T-helper 17 cell (primary cell): ENCODE measurements at regions not wholly inside any gene's neighbourhood (a gene's known extent, or its start where the extent isn't known, plus 50 kb on each side); places are given as distances from the start of the nearest gene placed in this dataset.

Experiments used
- ATAC-seq: fragments of 150-1000 bp; cut with Tn5 transposase; 2 replicates; pipeline ENCODE4 v1.10.0; 2021; ENCODE audit warnings: mild to moderate bottlenecking, moderate library complexity
- DNase-seq, 3 donors: peaks; one replicate each; pipeline versions ENCODE4 v3.0.0 to v3.0.0-alpha.2; 2020 to 2021
- H3K9me3 ChIP-seq: one replicate; pipeline ENCODE4 v1.7.0; 2013; ENCODE audit warnings: low read length, mild to moderate bottlenecking; ENCODE audit not compliant: control insufficient read depth, poor library complexity, severe bottlenecking
- H3K27ac Mint-ChIP-seq: one replicate; pipeline ENCODE4 v1.8.0; 2022; ENCODE audit warnings: mild to moderate bottlenecking, moderate library complexity, mixed read lengths
- H3K27me3 Mint-ChIP-seq: one replicate; pipeline ENCODE4 v1.8.0; 2022; ENCODE audit warnings: mixed read lengths
- H3K36me3 Mint-ChIP-seq: one replicate; pipeline ENCODE4 v1.8.0; 2022; ENCODE audit warnings: low read depth, mixed read lengths
- H3K4me1 Mint-ChIP-seq: one replicate; pipeline ENCODE4 v1.8.0; 2022; ENCODE audit warnings: mild to moderate bottlenecking, mixed read lengths
- H3K4me3 Mint-ChIP-seq: one replicate; pipeline ENCODE4 v1.8.0; 2022; ENCODE audit warnings: mild to moderate bottlenecking, moderate library complexity, mixed read lengths

GRCh38 chr22:47471406-47471805 lies 709.0 kb downstream of the TBC1D22A start:
- H3K36me3 Mint-ChIP-seq, result no peaks in the 10 kb centered on the region
- DNase-seq, result no peak
- H3K4me3 Mint-ChIP-seq, result no peak overlapping the region
- no peaks in the 10 kb centered on the region for H3K9me3 ChIP-seq
- peaks cover 17% of the 10 kb centered on the region for H3K4me1 Mint-ChIP-seq
- no peak for ATAC-seq
- no peak overlapping the region for H3K27ac Mint-ChIP-seq
- peaks cover 6% of the 10 kb centered on the region for H3K27me3 Mint-ChIP-seq

- ATAC-seq (no peak), DNase-seq (no peak)
- H3K36me3 Mint-ChIP-seq, result no peaks in the 10 kb centered on the region
- H3K9me3 ChIP-seq, result no peaks in the 10 kb centered on the region
- H3K4me3 Mint-ChIP-seq, result no peak overlapping the region
- no peak overlapping the region for H3K27ac Mint-ChIP-seq
- H3K27me3 Mint-ChIP-seq, result no peaks in the 10 kb centered on the region
- H3K4me1 Mint-ChIP-seq, result no peaks in the 10 kb centered on the region
Observed at GRCh38 chr22:47465809-47466208, 703.4 kb downstream of the TBC1D22A start.

GRCh38 chr22:47465222-47465621 lies 702.8 kb downstream of the TBC1D22A start:
- no peaks in the 10 kb centered on the region for H3K9me3 ChIP-seq
- Mint-ChIP-seq H3K27me3 (peaks cover 3% of the 10 kb centered on the region), H3K36me3 (no peaks in the 10 kb centered on the region), H3K4me3 (no peak overlapping the region), H3K27ac (no peak overlapping the region), H3K4me1 (no peaks in the 10 kb centered on the region)
- ATAC-seq, result no peak
- DNase-seq, result no peak

GRCh38 chr22:47463220-47463619 lies 700.8 kb downstream of the TBC1D22A start:
- H3K27me3 Mint-ChIP-seq, result peaks cover 6% of the 10 kb centered on the region
- DNase-seq (no peak), ATAC-seq (no peak)
- H3K4me1 Mint-ChIP-seq, result peaks cover 2% of the 10 kb centered on the region
- no peaks in the 10 kb centered on the region for H3K9me3 ChIP-seq
- H3K36me3 Mint-ChIP-seq, result no peaks in the 10 kb centered on the region
- no peak overlapping the region for H3K4me3 Mint-ChIP-seq
- no peak overlapping the region for H3K27ac Mint-ChIP-seq

GRCh38 chr22:47460861-47461260 lies 698.4 kb downstream of the TBC1D22A start:
- Mint-ChIP-seq H3K4me3 (no peak overlapping the region), H3K27me3 (peaks cover 6% of the 10 kb centered on the region), H3K36me3 (no peaks in the 10 kb centered on the region), H3K4me1 (peaks cover 2% of the 10 kb centered on the region), H3K27ac (no peak overlapping the region)
- DNase-seq (no peak), ATAC-seq (no peak)
- H3K9me3 ChIP-seq, result no peaks in the 10 kb centered on the region

- ATAC-seq (no peak), DNase-seq (no peak)
- Mint-ChIP-seq H3K27me3 (peaks cover 6% of the 10 kb centered on the region), H3K4me1 (peaks cover 2% of the 10 kb centered on the region), H3K4me3 (no peak overlapping the region), H3K27ac (no peak overlapping the region), H3K36me3 (no peaks in the 10 kb centered on the region)
- no peaks in the 10 kb centered on the region for H3K9me3 ChIP-seq
Observed at GRCh38 chr22:47460176-47460575, 697.7 kb downstream of the TBC1D22A start.

GRCh38 chr22:47458348-47458747 lies 695.9 kb downstream of the TBC1D22A start:
- ATAC-seq (no peak), DNase-seq (no peak)
- Mint-ChIP-seq H3K4me3 (no peak overlapping the region), H3K36me3 (no peaks in the 10 kb centered on the region), H3K27me3 (peaks cover 6% of the 10 kb centered on the region), H3K4me1 (peaks cover 2% of the 10 kb centered on the region), H3K27ac (no peak overlapping the region)
- no peaks in the 10 kb centered on the region for H3K9me3 ChIP-seq

- no peak overlapping the region for H3K27ac Mint-ChIP-seq
- H3K4me1 Mint-ChIP-seq, result peaks cover 2% of the 10 kb centered on the region
- DNase-seq (no peak), ATAC-seq (no peak)
- no peaks in the 10 kb centered on the region for H3K9me3 ChIP-seq
- peaks cover 6% of the 10 kb centered on the region for H3K27me3 Mint-ChIP-seq
- no peak overlapping the region for H3K4me3 Mint-ChIP-seq
- H3K36me3 Mint-ChIP-seq, result no peaks in the 10 kb centered on the region
Observed at GRCh38 chr22:47457509-47458300, 695.3 kb downstream of the TBC1D22A start.

GRCh38 chr22:47457021-47457420 lies 694.6 kb downstream of the TBC1D22A start:
- no peak for DNase-seq
- H3K4me1 Mint-ChIP-seq, result peaks cover 2% of the 10 kb centered on the region
- peaks cover 6% of the 10 kb centered on the region for H3K27me3 Mint-ChIP-seq
- H3K4me3 Mint-ChIP-seq, result no peak overlapping the region
- H3K36me3 Mint-ChIP-seq, result no peaks in the 10 kb centered on the region
- H3K27ac Mint-ChIP-seq, result no peak overlapping the region
- no peaks in the 10 kb centered on the region for H3K9me3 ChIP-seq
- no peak for ATAC-seq

- no peak for ATAC-seq
- H3K27ac Mint-ChIP-seq, result no peak overlapping the region
Observed at GRCh38 chr22:47456031-47456430, 693.6 kb downstream of the TBC1D22A start.

GRCh38 chr22:47453049-47453448 lies 690.6 kb downstream of the TBC1D22A start:
- ATAC-seq (no peak), DNase-seq (no peak)
- Mint-ChIP-seq H3K36me3 (no peaks in the 10 kb centered on the region), H3K4me3 (no peak overlapping the region), H3K4me1 (no peaks in the 10 kb centered on the region), H3K27ac (no peak overlapping the region), H3K27me3 (no peaks in the 10 kb centered on the region)
- no peaks in the 10 kb centered on the region for H3K9me3 ChIP-seq

More at GRCh38 chr22:47456031-47456430, 693.6 kb downstream of the TBC1D22A start:
- Mint-ChIP-seq H3K4me3 (no peak overlapping the region), H3K4me1 (peaks cover 2% of the 10 kb centered on the region), H3K27me3 (peaks cover 6% of the 10 kb centered on the region), H3K36me3 (no peaks in the 10 kb centered on the region)
- DNase-seq, result no peak
- H3K9me3 ChIP-seq, result no peaks in the 10 kb centered on the region

- ATAC-seq, result no peak
- DNase-seq, result no peak
- H3K27me3 Mint-ChIP-seq, result no peaks in the 10 kb centered on the region
- no peak overlapping the region for H3K4me3 Mint-ChIP-seq
- H3K36me3 Mint-ChIP-seq, result no peaks in the 10 kb centered on the region
- no peaks in the 10 kb centered on the region for H3K4me1 Mint-ChIP-seq
- H3K27ac Mint-ChIP-seq, result no peak overlapping the region
- H3K9me3 ChIP-seq, result no peaks in the 10 kb centered on the region
Observed at GRCh38 chr22:47452184-47452583, 689.7 kb downstream of the TBC1D22A start.

- no peak overlapping the region for H3K4me3 Mint-ChIP-seq
- H3K9me3 ChIP-seq, result no peaks in the 10 kb centered on the region
- no peak for DNase-seq
- H3K27ac Mint-ChIP-seq, result no peak overlapping the region
- no peaks in the 10 kb centered on the region for H3K36me3 Mint-ChIP-seq
- no peaks in the 10 kb centered on the region for H3K27me3 Mint-ChIP-seq
- no peak for ATAC-seq
- H3K4me1 Mint-ChIP-seq, result no peaks in the 10 kb centered on the region
Observed at GRCh38 chr22:47450876-47451475, 688.5 kb downstream of the TBC1D22A start.
